SIG-M5 treated with dmso at 0.1 percent for 504 hours (cell line): ENCODE measurements at regions not wholly inside any gene's neighbourhood (a gene's known extent, or its start where the extent isn't known, plus 50 kb on each side); places are given as distances from the start of the nearest gene placed in this dataset.

Experiments used
- DNase-seq: peaks from one replicate; lab custom pipeline; 2025; ENCODE audit not compliant: unreplicated experiment; lab: John Stamatoyannopoulos, UW

DNA sequence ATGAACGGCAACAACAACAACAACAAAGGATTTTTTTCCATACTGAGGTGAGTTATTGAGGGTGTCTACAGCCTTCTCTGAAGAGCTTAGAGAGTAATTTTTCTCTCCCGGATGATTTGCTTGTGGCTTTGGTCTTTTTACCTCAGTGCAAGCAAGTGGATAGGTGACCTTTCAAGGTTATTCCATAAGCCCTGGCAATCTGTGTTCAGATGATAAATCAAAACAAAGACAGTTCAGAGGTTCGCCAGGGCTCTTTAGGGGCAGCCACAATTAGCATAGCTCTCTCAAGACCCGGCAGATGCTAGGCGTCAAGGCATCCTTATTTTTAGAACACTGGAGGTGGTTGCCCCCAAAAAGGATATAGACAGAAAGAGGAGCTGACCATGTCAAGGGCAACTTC lies 417.9 kb upstream of the C9orf72 start:
- DNase-seq: no peak

DNA sequence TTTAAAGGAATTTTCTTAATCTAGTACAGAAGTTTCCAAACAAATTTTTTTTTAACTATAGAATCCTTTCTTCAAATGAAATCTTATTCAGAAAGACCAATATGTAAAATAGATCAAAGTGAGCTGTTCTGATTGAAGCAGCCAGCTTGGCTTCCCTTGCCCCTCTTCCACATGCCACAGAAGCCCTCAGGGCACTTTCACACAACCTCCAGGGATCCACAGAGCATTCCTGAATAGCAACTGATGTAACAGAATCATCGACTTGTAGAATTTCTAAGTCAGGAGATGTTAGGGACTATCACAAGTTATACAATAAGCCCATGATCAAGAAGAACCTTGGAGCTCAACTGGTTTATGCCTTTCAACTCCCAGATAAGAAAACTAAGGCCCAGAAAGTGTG lies 427.8 kb upstream of the C9orf72 start:
- DNase-seq: no peak

GRCh38 chr9:28004900-28005299 lies 431.6 kb upstream of the C9orf72 start:
- DNase-seq: no peak

GRCh38 chr9:28005779-28006178 lies 432.5 kb upstream of the C9orf72 start:
- no peak for DNase-seq

GRCh38 chr9:28007097-28007817 lies 434.0 kb upstream of the C9orf72 start:
- no peak for DNase-seq

DNA sequence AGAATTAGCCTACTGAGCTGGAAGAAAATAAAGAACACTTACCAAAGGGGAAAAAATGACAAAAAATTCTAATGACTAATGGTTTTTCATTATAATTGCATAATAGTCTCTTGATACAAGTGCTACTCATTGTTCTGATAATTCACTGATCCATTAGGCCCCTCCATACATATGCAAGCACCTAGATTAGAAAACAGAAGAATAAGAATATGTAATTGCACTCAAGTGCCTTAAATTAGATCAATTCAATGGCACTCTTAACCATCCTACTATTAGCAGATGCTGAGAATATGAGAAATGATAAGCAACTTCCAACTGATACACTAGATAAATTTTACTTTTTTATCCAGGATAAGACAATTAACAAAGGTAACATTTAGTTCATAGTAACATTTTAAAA lies 440.9 kb upstream of the C9orf72 start:
- DNase-seq: no peak

DNA sequence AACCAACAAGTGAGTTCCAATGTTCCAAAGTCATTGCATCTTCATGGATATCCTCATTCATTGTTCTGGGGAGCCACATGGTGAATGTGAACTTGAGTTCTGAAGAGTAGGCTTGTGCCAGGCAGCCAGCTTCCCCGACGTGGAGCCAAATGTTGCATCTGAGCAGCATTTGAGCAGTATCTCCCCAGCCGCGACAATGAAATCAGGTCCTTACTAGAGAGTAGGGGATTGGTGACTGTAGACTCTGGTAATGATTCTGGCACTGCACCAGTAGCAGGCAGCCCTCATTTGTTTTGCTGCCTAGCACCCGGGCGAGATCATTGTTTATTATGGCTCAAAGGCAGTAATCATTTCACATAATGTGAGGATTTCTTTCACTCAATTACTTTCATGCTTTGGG lies 451.4 kb upstream of the C9orf72 start:
- DNase-seq: no peak

DNA sequence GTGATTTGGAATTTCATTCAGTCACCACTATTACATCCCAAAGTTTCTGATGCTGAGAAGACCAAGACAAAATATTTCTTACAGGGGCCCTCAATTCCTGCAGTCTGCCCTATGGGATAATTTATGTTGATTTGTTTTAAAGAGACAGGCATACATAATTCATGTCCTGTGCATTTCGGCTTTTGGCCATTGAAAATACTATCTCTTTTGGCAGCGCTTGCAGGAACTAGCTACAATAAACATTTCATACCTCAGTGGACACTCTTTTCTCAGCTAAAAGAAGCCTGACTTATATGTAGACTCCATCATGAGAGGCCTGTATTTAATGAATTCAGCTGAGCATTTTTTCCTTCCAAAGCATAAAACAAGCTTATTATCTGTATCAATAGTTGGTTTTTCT lies 451.9 kb upstream of the C9orf72 start:
- no peak for DNase-seq

DNA sequence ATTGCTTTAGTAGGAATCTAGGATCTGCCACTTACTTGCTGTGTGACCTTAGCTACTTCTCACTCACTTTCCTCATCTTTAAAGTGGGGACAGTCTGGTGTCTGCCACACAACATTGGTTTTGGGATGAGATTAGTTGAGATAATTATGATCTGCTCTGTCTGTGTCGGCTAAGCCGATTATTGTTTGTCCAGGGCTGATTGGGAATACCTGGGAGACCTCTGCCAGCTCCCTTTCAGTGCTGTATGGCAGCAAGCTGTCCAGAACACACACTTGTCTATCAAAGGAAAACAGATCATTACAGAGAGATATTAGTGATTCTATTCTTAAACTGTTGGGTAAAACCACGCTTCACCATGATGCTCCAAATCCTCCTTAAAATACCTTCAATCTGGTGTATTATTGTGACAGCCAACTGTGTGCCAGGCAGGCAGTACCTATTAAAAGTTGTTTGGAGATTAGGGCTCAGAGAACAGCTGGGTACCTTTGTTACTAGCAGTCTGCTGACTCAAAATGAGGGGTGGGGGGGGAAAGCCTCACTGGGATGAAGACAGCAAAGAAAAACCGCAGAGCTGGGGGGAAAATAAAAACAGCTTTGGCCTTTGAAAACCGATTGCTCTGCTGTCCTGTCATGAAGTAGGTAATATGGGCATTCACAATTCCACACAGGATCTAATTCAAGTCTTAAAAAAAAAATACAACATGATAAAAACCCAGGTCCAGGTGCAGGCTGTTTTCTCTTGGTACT lies 458.4 kb upstream of the C9orf72 start:
- DNase-seq: no peak

DNA sequence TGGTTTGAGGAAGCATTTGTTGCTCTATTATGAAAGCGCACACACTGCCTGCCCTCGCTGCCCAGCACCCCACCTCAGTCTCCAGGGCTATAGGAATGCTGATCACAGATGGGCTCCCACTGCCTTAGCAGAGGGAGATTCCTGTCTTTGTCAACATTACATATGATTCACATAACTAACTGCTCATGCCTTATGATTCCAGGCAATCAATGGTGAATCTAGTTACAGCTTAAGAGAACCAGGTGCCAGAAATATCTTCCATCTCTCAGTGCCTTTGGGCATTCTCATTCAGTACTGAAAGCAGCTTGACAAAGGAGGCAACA lies 458.9 kb upstream of the C9orf72 start:
- no peak for DNase-seq

DNA sequence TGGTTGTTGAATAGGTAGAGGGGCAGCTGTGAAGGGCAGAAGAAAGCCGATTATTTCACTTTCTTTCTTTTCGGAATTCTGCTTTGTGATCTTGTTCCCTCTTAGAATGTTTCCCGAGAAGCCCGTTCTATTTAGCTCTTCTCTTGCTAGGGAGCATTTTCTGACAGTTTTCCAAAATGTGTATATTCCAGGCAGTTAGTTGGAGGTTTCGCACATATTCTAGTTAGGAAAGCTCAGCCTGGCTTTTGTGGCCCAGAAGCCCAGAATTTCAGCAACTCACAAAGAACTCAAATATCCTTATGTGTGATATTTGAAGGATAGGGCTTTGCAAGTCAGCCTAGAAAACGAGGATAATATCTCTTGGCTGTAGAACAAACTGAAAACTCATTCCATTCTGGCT lies 461.0 kb upstream of the C9orf72 start:
- no peak for DNase-seq

- no peak for DNase-seq
These were observed 464.7 kb upstream of the C9orf72 start for GRCh38 chr9:28037968-28038367.

GRCh38 chr9:28045051-28045450 lies 471.8 kb upstream of the C9orf72 start:
- no peak for DNase-seq

GRCh38 chr9:28050046-28050445 lies 476.8 kb upstream of the C9orf72 start:
- no peak for DNase-seq

- DNase-seq: no peak
These were observed 477.7 kb upstream of the C9orf72 start for GRCh38 chr9:28050941-28051340.

- DNase-seq: no peak
These were observed 478.6 kb upstream of the C9orf72 start for GRCh38 chr9:28051559-28052503.

- no peak for DNase-seq
These were observed 480.0 kb upstream of the C9orf72 start for GRCh38 chr9:28053096-28053777.

- DNase-seq: no peak
These were observed 482.7 kb upstream of the C9orf72 start for GRCh38 chr9:28056006-28056405.

DNA sequence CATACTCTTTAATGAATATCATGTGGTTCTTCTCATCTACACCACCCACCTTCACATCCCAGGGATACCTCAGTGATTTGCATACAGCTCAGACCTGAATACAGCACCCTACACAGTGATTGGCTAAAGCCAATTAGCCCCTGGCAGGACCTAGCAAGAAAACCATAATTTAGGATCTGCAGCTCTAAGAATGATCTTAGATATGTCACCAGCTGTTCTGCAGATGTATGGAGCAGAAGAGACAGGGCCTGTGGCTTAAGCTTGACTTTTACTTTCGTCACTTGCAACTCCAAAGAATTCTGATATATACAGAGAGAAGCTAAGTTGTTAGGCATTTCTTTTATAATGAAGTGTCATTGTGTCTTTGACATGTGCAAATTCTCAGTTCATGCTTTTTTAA lies 483.2 kb upstream of the C9orf72 start:
- no peak for DNase-seq

DNA sequence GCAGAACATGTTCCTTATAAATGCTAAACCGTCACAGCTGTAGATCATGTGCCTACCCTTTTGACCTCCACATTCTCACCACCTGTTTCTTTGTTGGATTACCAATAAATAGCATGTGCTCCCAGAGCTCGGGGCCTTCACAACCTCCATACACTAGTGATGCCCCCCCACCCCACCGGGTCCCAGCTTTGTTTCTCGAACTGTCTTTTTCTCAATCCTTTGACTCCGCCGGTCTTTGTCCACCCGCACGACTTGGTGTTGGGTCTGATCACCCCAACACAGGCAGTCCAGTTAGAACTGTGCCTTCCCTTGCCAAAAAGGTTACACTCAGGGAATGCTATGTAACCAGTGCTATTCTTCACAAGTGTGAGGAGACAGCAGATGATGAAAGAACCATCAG lies 485.9 kb upstream of the C9orf72 start:
- no peak for DNase-seq

GRCh38 chr9:28064241-28064815 lies 491.0 kb upstream of the C9orf72 start:
- DNase-seq: no peak
